Endodermal cell (in vitro differentiated cells): ENCODE measurements at regions not wholly inside any gene's neighbourhood (a gene's known extent, or its start where the extent isn't known, plus 50 kb on each side); places are given as distances from the start of the nearest gene placed in this dataset.

Experiments
- DNase-seq: peaks from one replicate; pipeline ENCODE4 v3.0.0-alpha.2; 2017
- H3K27ac ChIP-seq: 2 replicates; pipeline ENCODE4 v1.5.1; 2013; ENCODE audit warnings: mild to moderate bottlenecking, low read depth, low read length, moderate library complexity
- H3K27me3 ChIP-seq: 2 replicates; pipeline ENCODE4 v1.6.1; 2013; ENCODE audit warnings: mild to moderate bottlenecking, low read length, moderate library complexity; ENCODE audit not compliant: insufficient read depth, control insufficient read depth, poor library complexity, severe bottlenecking
- H3K36me3 ChIP-seq: 2 replicates; pipeline ENCODE4 v1.7.0; 2013; ENCODE audit warnings: mild to moderate bottlenecking, low read length, moderate library complexity; ENCODE audit not compliant: control insufficient read depth, insufficient read depth
- H3K4me1 ChIP-seq: one replicate; pipeline ENCODE4 v1.7.0; 2013; ENCODE audit warnings: low read length; ENCODE audit not compliant: control insufficient read depth, insufficient read depth
- H3K4me3 ChIP-seq: 2 replicates; pipeline ENCODE4 v1.5.1; 2013; ENCODE audit warnings: mild to moderate bottlenecking, low read length, moderate library complexity
- H3K9ac ChIP-seq: 2 replicates; pipeline ENCODE4 v1.6.1; 2013; ENCODE audit warnings: mild to moderate bottlenecking, low read length, moderate library complexity; ENCODE audit not compliant: poor library complexity, severe bottlenecking; ENCODE audit errors: extremely low read depth
- H3K9me3 ChIP-seq: 2 replicates; pipeline ENCODE4 v1.6.1; 2013; ENCODE audit warnings: mild to moderate bottlenecking, low read length, moderate library complexity; ENCODE audit not compliant: control insufficient read depth
- H3K27ac Mint-ChIP-seq: 2 replicates; pipeline ENCODE4 v1.8.0; 2020; ENCODE audit warnings: mixed read lengths
- H3K27me3 Mint-ChIP-seq: 2 replicates; pipeline ENCODE4 v1.8.0; 2021; ENCODE audit warnings: mild to moderate bottlenecking, mixed read lengths; ENCODE audit not compliant: insufficient read depth
- H3K36me3 Mint-ChIP-seq: 2 replicates; pipeline ENCODE4 v1.8.0; 2020; ENCODE audit warnings: low read depth, mixed read lengths
- H3K4me1 Mint-ChIP-seq: 2 replicates; pipeline ENCODE4 v1.8.0; 2020; ENCODE audit warnings: mixed read lengths
- H3K4me3 Mint-ChIP-seq: 2 replicates; pipeline ENCODE4 v1.8.0; 2020; ENCODE audit warnings: mild to moderate bottlenecking, moderate library complexity, mixed read lengths
- H3K9me3 Mint-ChIP-seq: 2 replicates; pipeline ENCODE4 v1.8.0; 2020; ENCODE audit warnings: mild to moderate bottlenecking, mixed read lengths
- WGBS, 2 experiments: methylation state at CpG; one replicate each; pipeline versions ENCODE4 v1.1.5 to v1.1.7; 2013; ENCODE audit warnings: missing lambda C conversion rate in 2 of 2, mixed read lengths in 1 of 2; ENCODE audit not compliant: insufficient coverage in 1 of 2, insufficient read length in 1 of 2; 5-methylcytosine and 5-hydroxymethylcytosine counted together
- TF ChIP-seq, protein P1 (sequence below): fragments of 200-600 bp; sonication (generic); conservative IDR thresholded peaks from 2 replicates; pipeline ENCODE4 v1.5.0; 2021; ENCODE audit warnings: antibody characterized with exemption, mild to moderate bottlenecking

GRCh38 chr18:29925566-29925965, 1117.0 kb downstream of the DSC3 start:
- Mint-ChIP-seq H3K36me3 (no peaks in the 10 kb centered on the region), H3K9me3 (no peaks in the 10 kb centered on the region), H3K27me3 (no peaks in the 10 kb centered on the region), H3K4me1 (peaks cover 10% of the 10 kb centered on the region), H3K4me3 (no peak overlapping the region), H3K27ac (no peak overlapping the region)
- Histone ChIP-seq H3K9me3 (no peaks in the 10 kb centered on the region), H3K9ac (no peak overlapping the region), H3K4me1 (peaks cover 4% of the 10 kb centered on the region), H3K27ac (no peak overlapping the region), H3K4me3 (no peak overlapping the region), H3K27me3 (no peaks in the 10 kb centered on the region), H3K36me3 (no peaks in the 10 kb centered on the region)
- TF ChIP-seq, protein P1, sequence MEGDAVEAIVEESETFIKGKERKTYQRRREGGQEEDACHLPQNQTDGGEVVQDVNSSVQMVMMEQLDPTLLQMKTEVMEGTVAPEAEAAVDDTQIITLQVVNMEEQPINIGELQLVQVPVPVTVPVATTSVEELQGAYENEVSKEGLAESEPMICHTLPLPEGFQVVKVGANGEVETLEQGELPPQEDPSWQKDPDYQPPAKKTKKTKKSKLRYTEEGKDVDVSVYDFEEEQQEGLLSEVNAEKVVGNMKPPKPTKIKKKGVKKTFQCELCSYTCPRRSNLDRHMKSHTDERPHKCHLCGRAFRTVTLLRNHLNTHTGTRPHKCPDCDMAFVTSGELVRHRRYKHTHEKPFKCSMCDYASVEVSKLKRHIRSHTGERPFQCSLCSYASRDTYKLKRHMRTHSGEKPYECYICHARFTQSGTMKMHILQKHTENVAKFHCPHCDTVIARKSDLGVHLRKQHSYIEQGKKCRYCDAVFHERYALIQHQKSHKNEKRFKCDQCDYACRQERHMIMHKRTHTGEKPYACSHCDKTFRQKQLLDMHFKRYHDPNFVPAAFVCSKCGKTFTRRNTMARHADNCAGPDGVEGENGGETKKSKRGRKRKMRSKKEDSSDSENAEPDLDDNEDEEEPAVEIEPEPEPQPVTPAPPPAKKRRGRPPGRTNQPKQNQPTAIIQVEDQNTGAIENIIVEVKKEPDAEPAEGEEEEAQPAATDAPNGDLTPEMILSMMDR, result no peak
- WGBS, 2 experiments, result 92 to 100% methylated on average over 1 of the region's 1 CpG
- DNase-seq, result no peak

GRCh38 chr18:29912351-29912750, 1130.2 kb downstream of the DSC3 start:
- no peaks in the 10 kb centered on the region for H3K9me3 Mint-ChIP-seq
- TF ChIP-seq, protein P1, result no peak
- H3K27ac Mint-ChIP-seq, result no peak overlapping the region
- no peak overlapping the region for H3K4me3 ChIP-seq
- no peaks in the 10 kb centered on the region for H3K27me3 ChIP-seq
- H3K4me1 ChIP-seq, result no peaks in the 10 kb centered on the region
- H3K4me3 Mint-ChIP-seq, result no peak overlapping the region
- no peaks in the 10 kb centered on the region for H3K9me3 ChIP-seq
- no peaks in the 10 kb centered on the region for H3K36me3 Mint-ChIP-seq
- H3K36me3 ChIP-seq, result no peaks in the 10 kb centered on the region
- no peak overlapping the region for H3K27ac ChIP-seq
- peaks cover 2% of the 10 kb centered on the region for H3K4me1 Mint-ChIP-seq
- no peak for DNase-seq
- H3K9ac ChIP-seq, result no peak overlapping the region
- WGBS, 2 experiments, result 94% methylated on average over 7 of the region's 7 CpGs; no CpG with 5 or more reads in 1 of the 2 experiments
- no peaks in the 10 kb centered on the region for H3K27me3 Mint-ChIP-seq

DNA sequence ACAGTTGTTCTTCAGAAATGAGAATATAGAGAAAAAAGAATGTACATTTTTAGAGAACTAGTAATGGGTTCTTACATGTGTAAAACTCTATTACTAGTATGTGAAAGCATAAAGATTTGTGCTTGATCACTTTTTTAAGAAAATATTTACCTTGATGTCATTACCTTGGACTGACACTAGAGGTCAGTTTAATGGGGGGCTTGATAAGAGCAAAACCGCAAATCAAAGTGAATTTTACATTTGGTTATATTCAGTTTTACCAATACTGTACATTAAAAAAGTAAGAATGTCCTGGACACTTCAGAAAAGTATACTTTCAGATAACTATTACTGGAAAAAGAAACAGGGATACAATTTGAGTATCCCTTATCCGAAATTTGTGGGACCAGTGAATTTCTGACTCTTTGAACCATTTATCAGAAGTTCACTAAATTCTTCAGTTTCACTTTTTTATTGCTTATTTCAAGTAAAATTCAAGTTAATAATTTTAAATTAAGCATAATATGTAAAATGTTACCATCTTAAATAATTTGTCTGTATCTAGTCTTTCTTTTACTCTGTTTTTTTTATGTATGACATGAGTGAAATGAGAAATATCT, 1149.5 kb downstream of the DSC3 start:
- 77 to 83% methylated on average over 1 to 2 of the region's 2 CpGs for WGBS, 2 experiments
- H3K36me3 Mint-ChIP-seq, result no peaks in the 10 kb centered on the region
- H3K27me3 Mint-ChIP-seq, result no peaks in the 10 kb centered on the region
- no peak for DNase-seq
- H3K9me3 ChIP-seq, result no peaks in the 10 kb centered on the region
- TF ChIP-seq, protein P1, result peak; percentile 86
- H3K9me3 Mint-ChIP-seq, result no peaks in the 10 kb centered on the region
- no peaks in the 10 kb centered on the region for H3K4me1 ChIP-seq
- H3K27ac ChIP-seq, result no peak overlapping the region
- no peaks in the 10 kb centered on the region for H3K36me3 ChIP-seq
- H3K4me3 Mint-ChIP-seq, result no peak overlapping the region
- no peak overlapping the region for H3K4me3 ChIP-seq
- no peaks in the 10 kb centered on the region for H3K4me1 Mint-ChIP-seq
- H3K27me3 ChIP-seq, result no peaks in the 10 kb centered on the region
- H3K27ac Mint-ChIP-seq, result no peak overlapping the region
- H3K9ac ChIP-seq, result no peak overlapping the region
